PFSK-1 (cell line): ENCODE measurements at regions not wholly inside any gene's neighbourhood (a gene's known extent, or its start where the extent isn't known, plus 50 kb on each side); places are given as distances from the start of the nearest gene placed in this dataset.

Experiments
- FOXP2 ChIP-seq: optimal IDR thresholded peaks from 2 replicates; pipeline ENCODE3; 2011; ENCODE audit warnings: borderline replicate concordance, control low read depth, inconsistent platforms; ENCODE audit not compliant: insufficient read depth; ENCODE audit errors: extremely low read length, extremely low read depth
- POLR2AphosphoS5 ChIP-seq: IDR thresholded peaks from 2 replicates; pipeline ENCODE4 v1.6.1; 2012; ENCODE audit warnings: low read depth, mild to moderate bottlenecking, control low read depth, low read length, moderate library complexity
- SIN3A ChIP-seq: IDR thresholded peaks from 2 replicates; pipeline ENCODE4 v1.6.1; 2012; ENCODE audit warnings: mild to moderate bottlenecking, low read length, moderate library complexity, borderline replicate concordance; ENCODE audit not compliant: insufficient read depth
- TAF1 ChIP-seq: IDR thresholded peaks from 2 replicates; pipeline ENCODE4 v1.6.1; 2012; ENCODE audit warnings: low read length, control low read depth, borderline replicate concordance; ENCODE audit not compliant: insufficient read depth
- TF ChIP-seq, protein P1 (sequence below), 2 experiments: IDR thresholded peaks; 2 replicates each; pipeline versions ENCODE4 v1.6.1 to v1.8.0; 2011 to 2012; ENCODE audit warnings: low read depth in 2 of 2, low read length in 2 of 2, control low read depth in 1 of 2, inconsistent platforms in 1 of 2, mild to moderate bottlenecking in 1 of 2, moderate library complexity in 1 of 2; ENCODE audit not compliant: insufficient read depth in 1 of 2

DNA sequence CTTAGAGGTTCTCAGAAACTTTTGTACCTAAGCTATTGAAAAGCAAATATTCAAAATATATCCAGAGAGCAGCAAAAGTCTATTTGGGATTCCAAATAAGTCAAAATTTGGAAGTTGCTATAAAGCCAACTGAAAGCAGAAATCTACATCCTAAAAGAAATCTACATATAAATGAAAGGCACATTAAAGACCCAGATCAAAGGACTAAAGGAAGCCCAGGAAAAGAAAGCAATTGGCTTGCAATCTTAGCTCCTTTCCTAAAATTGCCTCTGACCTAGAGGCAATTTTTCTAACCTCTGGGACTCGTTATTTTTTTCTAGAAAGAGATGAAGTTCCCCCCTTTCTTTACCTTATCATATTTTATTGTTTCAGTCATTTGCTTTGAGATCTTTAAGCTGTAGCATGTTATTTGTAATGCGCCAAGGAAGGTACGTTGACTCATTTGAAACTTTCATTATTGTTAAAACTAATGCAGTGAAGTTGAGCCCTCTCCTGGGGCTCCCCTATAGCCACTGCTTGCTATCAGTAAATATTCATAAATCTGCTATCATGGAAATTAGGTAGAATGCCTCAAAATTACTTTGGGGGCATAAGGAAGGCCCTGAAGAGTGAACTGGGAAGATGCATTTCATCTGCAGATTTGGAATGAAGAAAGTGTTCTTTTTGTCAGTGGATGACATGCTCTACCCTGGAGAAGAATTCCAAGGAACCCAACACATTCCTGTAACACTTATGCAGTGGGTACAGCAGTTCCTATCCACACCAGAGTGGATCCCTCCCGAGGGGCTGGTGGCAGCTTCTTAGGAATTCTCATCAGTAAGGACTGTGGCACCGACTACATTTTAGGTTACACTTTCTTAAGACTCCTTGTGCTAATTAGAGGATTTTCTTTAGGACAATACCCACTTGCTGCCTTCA lies 177.8 kb upstream of the IGFBP7 start:
- TF ChIP-seq, protein P1, sequence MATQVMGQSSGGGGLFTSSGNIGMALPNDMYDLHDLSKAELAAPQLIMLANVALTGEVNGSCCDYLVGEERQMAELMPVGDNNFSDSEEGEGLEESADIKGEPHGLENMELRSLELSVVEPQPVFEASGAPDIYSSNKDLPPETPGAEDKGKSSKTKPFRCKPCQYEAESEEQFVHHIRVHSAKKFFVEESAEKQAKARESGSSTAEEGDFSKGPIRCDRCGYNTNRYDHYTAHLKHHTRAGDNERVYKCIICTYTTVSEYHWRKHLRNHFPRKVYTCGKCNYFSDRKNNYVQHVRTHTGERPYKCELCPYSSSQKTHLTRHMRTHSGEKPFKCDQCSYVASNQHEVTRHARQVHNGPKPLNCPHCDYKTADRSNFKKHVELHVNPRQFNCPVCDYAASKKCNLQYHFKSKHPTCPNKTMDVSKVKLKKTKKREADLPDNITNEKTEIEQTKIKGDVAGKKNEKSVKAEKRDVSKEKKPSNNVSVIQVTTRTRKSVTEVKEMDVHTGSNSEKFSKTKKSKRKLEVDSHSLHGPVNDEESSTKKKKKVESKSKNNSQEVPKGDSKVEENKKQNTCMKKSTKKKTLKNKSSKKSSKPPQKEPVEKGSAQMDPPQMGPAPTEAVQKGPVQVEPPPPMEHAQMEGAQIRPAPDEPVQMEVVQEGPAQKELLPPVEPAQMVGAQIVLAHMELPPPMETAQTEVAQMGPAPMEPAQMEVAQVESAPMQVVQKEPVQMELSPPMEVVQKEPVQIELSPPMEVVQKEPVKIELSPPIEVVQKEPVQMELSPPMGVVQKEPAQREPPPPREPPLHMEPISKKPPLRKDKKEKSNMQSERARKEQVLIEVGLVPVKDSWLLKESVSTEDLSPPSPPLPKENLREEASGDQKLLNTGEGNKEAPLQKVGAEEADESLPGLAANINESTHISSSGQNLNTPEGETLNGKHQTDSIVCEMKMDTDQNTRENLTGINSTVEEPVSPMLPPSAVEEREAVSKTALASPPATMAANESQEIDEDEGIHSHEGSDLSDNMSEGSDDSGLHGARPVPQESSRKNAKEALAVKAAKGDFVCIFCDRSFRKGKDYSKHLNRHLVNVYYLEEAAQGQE (IDR thresholded peaks at IDR 0.05; ENCODE audit: insufficient read depth in 1 of 2, low read depth in 2 of 2, low read length in 2 of 2): no peak

DNA sequence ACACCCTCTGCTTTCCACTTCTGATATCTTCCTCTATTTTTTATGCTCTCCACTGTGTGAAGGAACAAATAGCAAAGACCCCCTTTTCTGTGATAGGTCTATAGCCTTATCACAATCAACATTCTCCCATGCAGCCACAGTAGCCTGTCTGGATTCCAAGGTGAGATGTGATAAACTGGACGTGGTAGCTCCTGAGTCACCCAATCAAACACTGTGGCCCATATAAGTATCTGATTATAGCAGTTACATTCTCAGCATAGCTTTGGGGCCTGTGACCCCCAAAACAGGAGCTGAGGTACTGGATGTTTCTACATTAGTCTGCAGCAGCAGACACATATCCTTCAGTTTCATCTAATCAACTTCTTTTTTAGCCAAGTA lies 172.7 kb upstream of the IGFBP7 start:
- TF ChIP-seq POLR2AphosphoS5 (no peak), FOXP2 (no peak), SIN3A (no peak), TAF1 (no peak)
- TF ChIP-seq, protein P1 (IDR thresholded peaks at IDR 0.05; ENCODE audit: insufficient read depth in 1 of 2, low read depth in 2 of 2, low read length in 2 of 2): no peak

DNA sequence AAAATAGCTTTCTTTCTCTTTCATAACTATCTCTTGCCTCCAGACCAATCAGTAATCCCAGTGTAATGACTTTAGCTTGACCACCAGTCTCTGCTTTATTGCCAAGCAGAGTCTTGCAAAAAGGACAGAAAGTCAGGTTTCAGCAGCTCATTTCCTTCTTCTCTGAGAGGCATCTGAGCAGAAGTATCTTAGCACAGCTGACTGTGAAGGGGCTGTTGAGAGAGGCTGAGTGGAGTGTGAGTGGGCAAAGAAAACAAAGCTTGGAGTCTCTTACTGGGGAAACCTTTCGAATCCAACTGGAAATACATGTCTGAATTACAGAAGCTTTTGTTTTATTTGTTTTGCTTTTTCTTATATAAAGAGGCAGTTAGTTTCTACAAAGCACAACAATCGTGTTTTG lies 170.3 kb upstream of the IGFBP7 start:
- TF ChIP-seq FOXP2 (no peak), SIN3A (no peak), TAF1 (no peak), POLR2AphosphoS5 (no peak)
- TF ChIP-seq, protein P1 (IDR thresholded peaks at IDR 0.05; ENCODE audit: insufficient read depth in 1 of 2, low read depth in 2 of 2, low read length in 2 of 2): no peak

DNA sequence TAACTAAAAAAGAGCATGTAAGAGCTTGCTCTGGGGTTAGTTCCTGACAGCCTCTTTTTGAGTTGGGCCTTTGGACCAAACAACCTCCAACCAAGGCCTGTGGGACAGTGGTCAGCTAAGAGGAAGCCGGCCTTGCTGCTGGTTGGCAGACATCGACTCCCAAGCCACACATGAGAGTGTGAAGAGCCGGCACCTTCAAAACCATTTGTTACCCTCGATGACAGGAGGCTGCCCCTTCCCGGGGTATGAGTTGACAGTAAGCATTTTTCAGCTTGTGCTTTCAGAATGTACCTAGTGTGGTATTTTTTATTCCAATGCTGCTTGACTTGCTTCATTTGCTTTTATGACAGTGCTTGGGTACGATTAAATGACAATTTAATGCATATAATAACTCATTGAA lies 168.6 kb upstream of the IGFBP7 start:
- TF ChIP-seq, protein P1 (IDR thresholded peaks at IDR 0.05; ENCODE audit: insufficient read depth in 1 of 2, low read depth in 2 of 2, low read length in 2 of 2): no peak
- TF ChIP-seq SIN3A: no peak

DNA sequence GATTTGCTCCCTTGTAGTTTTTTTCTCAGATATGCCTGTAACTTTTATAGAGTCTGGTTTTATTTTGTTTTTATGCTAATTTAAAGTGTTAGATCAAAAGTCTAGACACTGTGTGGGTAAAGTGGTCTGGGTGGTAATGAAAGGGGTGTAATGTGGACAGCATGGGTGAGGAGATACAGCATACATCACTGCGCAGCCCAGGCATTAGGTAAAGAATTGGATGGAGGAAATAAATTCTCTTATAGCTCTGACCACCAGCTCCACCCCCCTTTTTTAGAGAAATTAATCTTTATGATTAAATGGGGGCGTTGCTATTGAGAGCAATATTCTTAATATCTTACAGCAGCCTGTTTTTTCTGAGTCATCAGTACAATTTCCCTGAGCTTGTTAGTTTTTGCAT lies 163.9 kb upstream of the IGFBP7 start:
- TF ChIP-seq, protein P1 (IDR thresholded peaks at IDR 0.05; ENCODE audit: insufficient read depth in 1 of 2, low read depth in 2 of 2, low read length in 2 of 2): no peak
- TF ChIP-seq POLR2AphosphoS5 (no peak), TAF1 (no peak), FOXP2 (no peak), SIN3A (no peak)
